ENCODE measurements at regions not wholly inside any gene's neighbourhood (a gene's known extent, or its start where the extent isn't known, plus 50 kb on each side); places are given as distances from the start of the nearest gene placed in this dataset.

- DNase-seq: no peak
Observed at GRCh38 chr9:85249313-85249621, 492.5 kb downstream of the AGTPBP1 start.

- no peak for DNase-seq
Observed at GRCh38 chr9:85248514-85249312, 493.0 kb downstream of the AGTPBP1 start.

GRCh38 chr9:85246541-85246940 is 495.2 kb downstream of the AGTPBP1 start:
- no peak for DNase-seq

- no peak for DNase-seq
Observed at GRCh38 chr9:85244856-85245255, 496.9 kb downstream of the AGTPBP1 start.

GRCh38 chr9:85243977-85244376 is 497.8 kb downstream of the AGTPBP1 start:
- no peak for DNase-seq

- no peak for DNase-seq
Observed at GRCh38 chr9:85237478-85237877, 504.3 kb downstream of the AGTPBP1 start.

- no peak for DNase-seq
Observed at GRCh38 chr9:85230081-85230480, 511.7 kb downstream of the AGTPBP1 start.

- no peak for DNase-seq
Observed at GRCh38 chr9:85228111-85228855, 513.5 kb downstream of the AGTPBP1 start.

- no peak for DNase-seq
Observed at GRCh38 chr9:85225180-85225579, 516.6 kb downstream of the AGTPBP1 start.

GRCh38 chr9:85224729-85225128 is 517.0 kb downstream of the AGTPBP1 start:
- no peak for DNase-seq

GRCh38 chr9:85224301-85224700 is 517.5 kb downstream of the AGTPBP1 start:
- no peak for DNase-seq

GRCh38 chr9:85223506-85224125 is 518.1 kb downstream of the AGTPBP1 start:
- DNase-seq: no peak

GRCh38 chr9:85216601-85217000 is 525.2 kb downstream of the AGTPBP1 start:
- no peak for DNase-seq

GRCh38 chr9:85215961-85216360 is 525.8 kb downstream of the AGTPBP1 start:
- no peak for DNase-seq

GRCh38 chr9:85215416-85215815 is 526.3 kb downstream of the AGTPBP1 start:
- DNase-seq: no peak

GRCh38 chr9:85213650-85214607 is 527.8 kb downstream of the AGTPBP1 start:
- no peak for DNase-seq

GRCh38 chr9:85212887-85213286 is 528.9 kb downstream of the AGTPBP1 start:
- no peak for DNase-seq

GRCh38 chr9:85212209-85212608 is 529.5 kb downstream of the AGTPBP1 start:
- no peak for DNase-seq

GRCh38 chr9:85208666-85209065 is 533.1 kb downstream of the AGTPBP1 start:
- no peak for DNase-seq

GRCh38 chr9:85204176-85204575 is 534.6 kb downstream of the NTRK2 start:
- no peak for DNase-seq

- DNase-seq: no peak
Observed at GRCh38 chr9:85202596-85202995, 533.1 kb downstream of the NTRK2 start.

- no peak for DNase-seq
Observed at GRCh38 chr9:85200726-85201404, 531.3 kb downstream of the NTRK2 start.

All from inflammatory macrophage (primary cell).